ENCODE measurements at regions not wholly inside any gene's neighbourhood (a gene's known extent, or its start where the extent isn't known, plus 50 kb on each side); places are given as distances from the start of the nearest gene placed in this dataset.

GRCh38 chr10:64265961-64266360 lies 744.8 kb downstream of the REEP3 start:
- Histone ChIP-seq H3K4me3 (no peak overlapping the region), H3K4me1 (no peaks in the 10 kb centered on the region), H3K36me3 (no peaks in the 10 kb centered on the region), H3K27me3 (no peaks in the 10 kb centered on the region), H3K9me3 (no peaks in the 10 kb centered on the region), H3K27ac (no peak overlapping the region)
- intact Hi-C loops (cut with DNase I): no loop called here
- no peak for DNase-seq
- 87 to 94% methylated on average over 1 of the region's 1 CpG for WGBS, 2 donors
- TF ChIP-seq POLR2AphosphoS5 (IDR thresholded peaks at IDR 0.05) (no peak), CTCF (IDR thresholded peaks at IDR 0.05) (no peak), EP300 (IDR thresholded peaks at IDR 0.05) (no peak), POLR2A (IDR thresholded peaks at IDR 0.05) (no peak)

GRCh38 chr10:64271508-64271907 lies 750.3 kb downstream of the REEP3 start:
- H3K27me3 ChIP-seq: no peaks in the 10 kb centered on the region
- H3K9me3 ChIP-seq: no peaks in the 10 kb centered on the region
- WGBS, 2 donors: 78 to 85% methylated on average over 3 of the region's 3 CpGs
- no peaks in the 10 kb centered on the region for H3K36me3 ChIP-seq
- DNase-seq: no peak
- no peak overlapping the region for H3K27ac ChIP-seq
- no peaks in the 10 kb centered on the region for H3K4me1 ChIP-seq
- no peak for TF ChIP-seq CTCF (IDR thresholded peaks at IDR 0.05)
- TF ChIP-seq EP300 (IDR thresholded peaks at IDR 0.05): no peak
- intact Hi-C loops (cut with DNase I): no loop called here
- no peak overlapping the region for H3K4me3 ChIP-seq

- WGBS, 2 donors: 42 to 46% methylated on average over 3 of the region's 3 CpGs
- Histone ChIP-seq H3K4me3 (no peak overlapping the region), H3K4me1 (no peaks in the 10 kb centered on the region), H3K27me3 (no peaks in the 10 kb centered on the region), H3K27ac (no peak overlapping the region), H3K36me3 (no peaks in the 10 kb centered on the region), H3K9me3 (no peaks in the 10 kb centered on the region)
- intact Hi-C loops (cut with DNase I): no loop called here
- TF ChIP-seq POLR2AphosphoS5 (IDR thresholded peaks at IDR 0.05) (no peak), CTCF (IDR thresholded peaks at IDR 0.05) (no peak), POLR2A (IDR thresholded peaks at IDR 0.05) (no peak), EP300 (IDR thresholded peaks at IDR 0.05) (no peak)
- no peak for DNase-seq
Observed at GRCh38 chr10:64271983-64272382, 750.8 kb downstream of the REEP3 start.

GRCh38 chr10:64275001-64275400 lies 753.8 kb downstream of the REEP3 start:
- no peaks in the 10 kb centered on the region for H3K9me3 ChIP-seq
- no peak for DNase-seq
- H3K27me3 ChIP-seq: no peaks in the 10 kb centered on the region
- intact Hi-C loops (cut with DNase I): no loop called here
- H3K36me3 ChIP-seq: no peaks in the 10 kb centered on the region
- H3K27ac ChIP-seq: no peak overlapping the region
- H3K4me3 ChIP-seq: no peak overlapping the region
- TF ChIP-seq POLR2A (IDR thresholded peaks at IDR 0.05): no peak
- TF ChIP-seq EP300 (IDR thresholded peaks at IDR 0.05): no peak
- TF ChIP-seq CTCF (IDR thresholded peaks at IDR 0.05): no peak
- no peak for TF ChIP-seq POLR2AphosphoS5 (IDR thresholded peaks at IDR 0.05)
- H3K4me1 ChIP-seq: no peaks in the 10 kb centered on the region

GRCh38 chr10:64275774-64276173 lies 754.6 kb downstream of the REEP3 start:
- intact Hi-C loops (cut with DNase I): no loop called here
- Histone ChIP-seq H3K27ac (no peak overlapping the region), H3K36me3 (no peaks in the 10 kb centered on the region), H3K4me1 (no peaks in the 10 kb centered on the region), H3K4me3 (no peak overlapping the region), H3K27me3 (no peaks in the 10 kb centered on the region), H3K9me3 (no peaks in the 10 kb centered on the region)
- no peak for DNase-seq
- 79 to 83% methylated on average over 2 of the region's 2 CpGs for WGBS, 2 donors
- TF ChIP-seq POLR2A (IDR thresholded peaks at IDR 0.05): no peak
- no peak for TF ChIP-seq EP300 (IDR thresholded peaks at IDR 0.05)
- no peak for TF ChIP-seq CTCF (IDR thresholded peaks at IDR 0.05)
- TF ChIP-seq POLR2AphosphoS5 (IDR thresholded peaks at IDR 0.05): no peak
